HG02938 (cell line): ENCODE measurements at regions not wholly inside any gene's neighbourhood (a gene's known extent, or its start where the extent isn't known, plus 50 kb on each side); places are given as distances from the start of the nearest gene placed in this dataset.
"Not testable (repeated sequence)": the region's sequence is repeated elsewhere in the genome, so short reads cannot be mapped to it uniquely, and the experiment has no call there.

ENCODE experiments used
- ATAC-seq: cut with Tn5 transposase; IDR thresholded peaks from one replicate; pipeline ENCODE4 v1.9.1; 2021; ENCODE audit warnings: mild to moderate bottlenecking, moderate library complexity; ENCODE audit not compliant: unreplicated experiment

GRCh38 chr14:25444381-25444780 is 394.4 kb upstream of the STXBP6 start:
- no peak for ATAC-seq

GRCh38 chr14:25440382-25440781 is 390.4 kb upstream of the STXBP6 start:
- not testable (repeated sequence) for ATAC-seq

- ATAC-seq: no peak
Measured at GRCh38 chr14:25436906-25437305, 387.0 kb upstream of the STXBP6 start.

- ATAC-seq: no peak
Measured at GRCh38 chr14:25436288-25436875, 386.4 kb upstream of the STXBP6 start.

- ATAC-seq: no peak
Measured at GRCh38 chr14:25431211-25432076, 381.5 kb upstream of the STXBP6 start.

- no peak for ATAC-seq
Measured at GRCh38 chr14:25430808-25431207, 380.9 kb upstream of the STXBP6 start.

- ATAC-seq: no peak
Measured at GRCh38 chr14:25412998-25413397, 363.1 kb upstream of the STXBP6 start.

- no peak for ATAC-seq
Measured at GRCh38 chr14:25411781-25412757, 362.1 kb upstream of the STXBP6 start.

- no peak for ATAC-seq
Measured at GRCh38 chr14:25406818-25407217, 356.9 kb upstream of the STXBP6 start.

- no peak for ATAC-seq
Measured at GRCh38 chr14:25400607-25401206, 350.8 kb upstream of the STXBP6 start.

GRCh38 chr14:25396128-25396527 is 346.2 kb upstream of the STXBP6 start:
- ATAC-seq: no peak

- no peak for ATAC-seq
Measured at GRCh38 chr14:25394791-25395391, 344.9 kb upstream of the STXBP6 start.

GRCh38 chr14:25394356-25394755 is 344.4 kb upstream of the STXBP6 start:
- ATAC-seq: no peak

GRCh38 chr14:25389948-25390347 is 340.0 kb upstream of the STXBP6 start:
- no peak for ATAC-seq

GRCh38 chr14:25381498-25381897 is 331.6 kb upstream of the STXBP6 start:
- ATAC-seq: no peak

- no peak for ATAC-seq
Measured at GRCh38 chr14:25375639-25376038, 325.7 kb upstream of the STXBP6 start.

GRCh38 chr14:25371068-25371467 is 321.1 kb upstream of the STXBP6 start:
- no peak for ATAC-seq

- not testable (repeated sequence) for ATAC-seq
Measured at GRCh38 chr14:25370057-25370456, 320.1 kb upstream of the STXBP6 start.

GRCh38 chr14:25358330-25358729 is 308.4 kb upstream of the STXBP6 start:
- ATAC-seq: no peak

- ATAC-seq: no peak
Measured at GRCh38 chr14:25351269-25351668, 301.3 kb upstream of the STXBP6 start.
